ENCODE measurements at regions not wholly inside any gene's neighbourhood (a gene's known extent, or its start where the extent isn't known, plus 50 kb on each side); places are given as distances from the start of the nearest gene placed in this dataset.

DNA sequence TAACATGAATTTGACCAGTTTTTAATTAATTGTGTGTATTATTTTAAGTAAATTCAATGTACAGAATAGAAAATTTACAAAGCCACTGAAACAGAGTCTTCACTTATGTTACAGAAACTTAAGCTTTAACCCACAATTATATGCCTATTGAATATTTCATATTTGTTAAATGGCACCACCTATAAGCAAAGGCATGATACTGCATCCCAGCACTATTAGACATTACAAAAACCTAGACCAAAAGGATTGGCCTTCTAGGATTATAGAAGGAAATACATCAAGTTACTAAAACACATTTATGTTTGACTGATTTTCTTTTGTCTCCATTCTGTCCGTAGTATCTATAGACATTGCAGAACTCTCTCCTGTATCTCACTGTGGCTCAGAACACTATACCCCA is 578.1 kb downstream of the AJAP1 start:
- Mint-ChIP-seq H3K4me3 (no peak overlapping the region), H3K27me3 (ENCODE audit: low read depth) (peaks cover 6% of the 10 kb centered on the region), H3K4me1 (ENCODE audit: low read depth) (peaks cover 2% of the 10 kb centered on the region), H3K36me3 (ENCODE audit: insufficient read depth) (no peaks in the 10 kb centered on the region), H3K9me3 (peaks cover 6% of the 10 kb centered on the region)
- DNase-seq (no peak), ATAC-seq (no peak)

GRCh38 chr1:5231541-5232315 is 577.3 kb downstream of the AJAP1 start:
- peaks cover 2% of the 10 kb centered on the region for H3K4me1 Mint-ChIP-seq (ENCODE audit: low read depth)
- peaks cover 6% of the 10 kb centered on the region for H3K27me3 Mint-ChIP-seq (ENCODE audit: low read depth)
- H3K4me3 Mint-ChIP-seq = no peak overlapping the region
- peaks cover 6% of the 10 kb centered on the region for H3K9me3 Mint-ChIP-seq
- DNase-seq (no peak), ATAC-seq (no peak)
- H3K36me3 Mint-ChIP-seq (ENCODE audit: insufficient read depth) = no peaks in the 10 kb centered on the region

DNA sequence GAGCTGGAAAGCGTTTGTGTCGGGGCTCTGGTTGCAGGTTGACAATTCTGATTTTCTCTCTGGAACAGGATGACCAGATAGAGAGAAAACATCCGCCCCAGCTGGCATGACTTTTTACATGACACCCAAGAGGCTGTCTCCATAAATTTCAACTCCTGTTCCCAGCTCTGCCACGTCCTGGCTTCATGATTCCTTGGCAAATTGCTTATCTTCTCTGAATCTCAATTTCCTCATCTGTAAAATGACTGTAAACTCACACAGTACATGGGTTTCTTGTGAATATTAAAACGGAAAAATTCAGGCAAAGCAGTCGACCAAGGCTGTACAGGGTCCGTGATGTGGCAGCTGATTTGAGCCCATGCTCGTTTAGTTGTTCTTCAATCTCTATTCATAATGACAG is 572.7 kb downstream of the AJAP1 start:
- Mint-ChIP-seq H3K27me3 (ENCODE audit: low read depth) (peaks cover 4% of the 10 kb centered on the region), H3K4me1 (ENCODE audit: low read depth) (no peaks in the 10 kb centered on the region), H3K36me3 (ENCODE audit: insufficient read depth) (no peaks in the 10 kb centered on the region), H3K4me3 (no peak overlapping the region), H3K9me3 (no peaks in the 10 kb centered on the region)
- ATAC-seq = no peak
- no peak for DNase-seq

- Mint-ChIP-seq H3K9me3 (no peaks in the 10 kb centered on the region), H3K4me1 (ENCODE audit: low read depth) (no peaks in the 10 kb centered on the region), H3K4me3 (no peak overlapping the region), H3K36me3 (ENCODE audit: insufficient read depth) (no peaks in the 10 kb centered on the region), H3K27me3 (ENCODE audit: low read depth) (peaks cover 4% of the 10 kb centered on the region)
- DNase-seq (no peak), ATAC-seq (no peak)
These were observed 571.6 kb downstream of the AJAP1 start for GRCh38 chr1:5225707-5226704.

- Mint-ChIP-seq H3K9me3 (no peaks in the 10 kb centered on the region), H3K36me3 (ENCODE audit: insufficient read depth) (no peaks in the 10 kb centered on the region), H3K4me3 (no peak overlapping the region), H3K4me1 (ENCODE audit: low read depth) (no peaks in the 10 kb centered on the region), H3K27me3 (ENCODE audit: low read depth) (peaks cover 7% of the 10 kb centered on the region)
- ATAC-seq = no peak
- DNase-seq = no peak
These were observed 568.8 kb downstream of the AJAP1 start for GRCh38 chr1:5223206-5223605.

- ATAC-seq (no peak), DNase-seq (no peak)
- Mint-ChIP-seq H3K4me1 (ENCODE audit: low read depth) (no peaks in the 10 kb centered on the region), H3K4me3 (no peak overlapping the region), H3K27me3 (ENCODE audit: low read depth) (peaks cover 7% of the 10 kb centered on the region), H3K9me3 (no peaks in the 10 kb centered on the region), H3K36me3 (ENCODE audit: insufficient read depth) (no peaks in the 10 kb centered on the region)
These were observed 568.2 kb downstream of the AJAP1 start for GRCh38 chr1:5222626-5223025.

DNA sequence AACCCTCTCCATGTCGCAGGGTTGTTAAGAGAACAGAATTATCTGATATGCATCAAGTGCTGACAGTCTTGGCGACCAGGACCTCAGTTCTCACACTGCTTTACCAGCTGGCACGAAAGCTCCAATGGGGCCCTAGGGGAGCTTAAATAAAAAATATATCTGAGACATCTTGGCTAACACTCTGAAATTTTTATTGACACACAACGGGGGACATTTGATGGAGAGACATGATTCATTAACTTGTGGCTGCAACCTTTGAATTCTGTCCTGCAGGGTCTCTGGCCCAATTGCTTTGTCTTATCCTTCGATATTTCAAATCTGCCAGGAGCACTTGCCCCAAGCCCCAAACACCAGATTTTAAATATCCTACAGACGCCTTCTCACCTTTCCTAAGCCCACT is 567.0 kb downstream of the AJAP1 start:
- H3K4me3 Mint-ChIP-seq = no peak overlapping the region
- no peaks in the 10 kb centered on the region for H3K9me3 Mint-ChIP-seq
- no peak for DNase-seq
- H3K27me3 Mint-ChIP-seq (ENCODE audit: low read depth) = peaks cover 7% of the 10 kb centered on the region
- no peaks in the 10 kb centered on the region for H3K4me1 Mint-ChIP-seq (ENCODE audit: low read depth)
- no peak for ATAC-seq
- H3K36me3 Mint-ChIP-seq (ENCODE audit: insufficient read depth) = no peaks in the 10 kb centered on the region

DNA sequence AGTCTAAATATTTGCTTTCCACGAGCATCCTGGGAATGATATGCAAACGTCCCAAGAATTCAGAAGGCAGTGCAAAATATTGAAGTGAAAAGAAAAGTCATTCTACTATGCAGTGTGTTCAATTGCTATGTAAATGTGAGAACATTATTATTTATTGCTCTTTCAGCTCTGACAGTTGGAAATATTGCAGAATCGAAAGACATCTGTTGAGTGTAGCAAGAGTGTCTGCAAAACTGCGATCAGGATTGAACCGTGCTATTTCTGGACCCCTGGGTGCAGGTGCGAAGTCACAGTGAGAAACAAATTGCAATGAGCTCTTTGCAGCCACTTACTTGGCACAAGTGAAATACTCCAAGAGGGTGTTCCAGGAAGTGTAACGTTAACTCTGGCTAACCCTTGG is 566.4 kb downstream of the AJAP1 start:
- ATAC-seq (no peak), DNase-seq (no peak)
- no peak overlapping the region for H3K4me3 Mint-ChIP-seq
- no peaks in the 10 kb centered on the region for H3K36me3 Mint-ChIP-seq (ENCODE audit: insufficient read depth)
- H3K27me3 Mint-ChIP-seq (ENCODE audit: low read depth) = peaks cover 5% of the 10 kb centered on the region
- H3K4me1 Mint-ChIP-seq (ENCODE audit: low read depth) = no peaks in the 10 kb centered on the region
- H3K9me3 Mint-ChIP-seq = no peaks in the 10 kb centered on the region

- DNase-seq (no peak), ATAC-seq (no peak)
- Mint-ChIP-seq H3K27me3 (ENCODE audit: low read depth) (peaks cover 5% of the 10 kb centered on the region), H3K36me3 (ENCODE audit: insufficient read depth) (no peaks in the 10 kb centered on the region), H3K4me1 (ENCODE audit: low read depth) (no peaks in the 10 kb centered on the region), H3K4me3 (no peak overlapping the region), H3K9me3 (no peaks in the 10 kb centered on the region)
These were observed 566.0 kb downstream of the AJAP1 start for GRCh38 chr1:5220421-5220820.

DNA sequence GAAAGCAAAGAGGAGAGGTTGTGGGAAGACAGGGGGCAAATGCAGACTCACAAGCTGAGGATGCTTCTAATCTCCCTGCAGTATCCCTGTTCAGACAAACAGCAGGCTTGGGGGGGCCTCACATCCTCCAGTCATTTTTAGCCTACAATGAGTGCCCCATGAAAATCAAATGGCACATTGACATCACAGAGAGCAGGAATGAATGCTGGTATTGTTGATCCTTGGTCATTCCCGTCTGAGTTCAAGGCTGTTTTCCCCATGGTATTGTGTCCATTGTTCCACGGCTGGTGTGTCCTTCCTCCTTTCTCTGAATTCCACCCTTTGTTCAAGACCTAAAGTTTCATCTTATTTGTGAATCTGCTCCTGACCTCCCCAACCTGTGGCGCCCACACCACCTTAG is 545.6 kb downstream of the AJAP1 start:
- DNase-seq = no peak
- H3K4me1 Mint-ChIP-seq (ENCODE audit: low read depth) = no peaks in the 10 kb centered on the region
- no peak overlapping the region for H3K4me3 Mint-ChIP-seq
- H3K36me3 Mint-ChIP-seq (ENCODE audit: insufficient read depth) = no peaks in the 10 kb centered on the region
- H3K9me3 Mint-ChIP-seq = no peaks in the 10 kb centered on the region
- peaks cover 4% of the 10 kb centered on the region for H3K27me3 Mint-ChIP-seq (ENCODE audit: low read depth)
- ATAC-seq = no peak

- Mint-ChIP-seq H3K36me3 (ENCODE audit: insufficient read depth) (no peaks in the 10 kb centered on the region), H3K27me3 (ENCODE audit: low read depth) (peaks cover 4% of the 10 kb centered on the region), H3K4me3 (no peak overlapping the region), H3K4me1 (ENCODE audit: low read depth) (no peaks in the 10 kb centered on the region), H3K9me3 (no peaks in the 10 kb centered on the region)
- DNase-seq (no peak), ATAC-seq (no peak)
These were observed 543.9 kb downstream of the AJAP1 start for GRCh38 chr1:5198328-5198727.

- Mint-ChIP-seq H3K9me3 (no peaks in the 10 kb centered on the region), H3K4me3 (no peak overlapping the region), H3K27me3 (ENCODE audit: low read depth) (no peaks in the 10 kb centered on the region), H3K4me1 (ENCODE audit: low read depth) (no peaks in the 10 kb centered on the region), H3K36me3 (ENCODE audit: insufficient read depth) (no peaks in the 10 kb centered on the region)
- DNase-seq (no peak), ATAC-seq (no peak)
These were observed 537.1 kb downstream of the AJAP1 start for GRCh38 chr1:5191470-5191869.

DNA sequence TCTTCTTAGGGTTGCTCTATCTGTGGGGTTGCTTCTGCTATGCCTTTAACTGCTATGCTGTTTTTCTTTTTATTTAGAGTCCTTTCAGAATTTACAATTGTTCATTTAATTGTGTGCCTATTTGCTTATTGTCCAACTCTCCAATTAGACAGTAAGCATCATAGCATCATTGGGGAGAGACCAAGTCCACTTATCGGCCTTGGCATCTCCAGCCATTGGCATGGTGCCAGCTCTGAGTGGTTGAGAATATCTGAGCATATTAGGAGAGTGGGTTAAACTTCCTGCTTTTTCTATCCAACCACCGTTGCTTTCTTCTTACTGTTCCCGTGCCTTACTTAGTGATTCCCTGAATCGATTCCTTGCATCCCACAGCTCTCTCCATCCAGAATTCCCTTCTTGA is 535.0 kb downstream of the AJAP1 start:
- no peak overlapping the region for H3K4me3 Mint-ChIP-seq
- H3K9me3 Mint-ChIP-seq = no peaks in the 10 kb centered on the region
- ATAC-seq (no peak), DNase-seq (no peak)
- no peaks in the 10 kb centered on the region for H3K27me3 Mint-ChIP-seq (ENCODE audit: low read depth)
- H3K36me3 Mint-ChIP-seq (ENCODE audit: insufficient read depth) = no peaks in the 10 kb centered on the region
- H3K4me1 Mint-ChIP-seq (ENCODE audit: low read depth) = no peaks in the 10 kb centered on the region

DNA sequence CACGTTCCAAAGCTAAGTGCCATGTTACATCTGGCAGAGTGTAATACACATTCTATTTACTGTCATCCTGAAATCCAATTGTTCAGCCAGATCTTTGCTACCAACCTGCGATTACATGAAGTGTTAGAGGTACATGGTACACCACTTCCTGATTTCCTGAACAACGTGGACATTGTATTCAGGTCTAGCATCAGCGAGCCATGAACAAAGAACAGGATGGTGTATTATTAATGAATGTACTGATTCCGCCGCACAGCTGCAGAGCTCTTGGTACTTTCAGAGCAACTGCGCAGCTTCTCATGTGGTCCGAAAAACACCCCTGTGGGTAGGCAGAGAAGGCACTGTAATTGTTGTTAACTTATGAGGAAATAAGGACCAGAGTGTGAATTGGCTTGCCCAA is 511.4 kb downstream of the AJAP1 start:
- peaks cover 3% of the 10 kb centered on the region for H3K27me3 Mint-ChIP-seq (ENCODE audit: low read depth)
- DNase-seq (no peak), ATAC-seq (no peak)
- H3K4me1 Mint-ChIP-seq (ENCODE audit: low read depth) = no peaks in the 10 kb centered on the region
- H3K4me3 Mint-ChIP-seq = no peak overlapping the region
- H3K9me3 Mint-ChIP-seq = no peaks in the 10 kb centered on the region
- H3K36me3 Mint-ChIP-seq (ENCODE audit: insufficient read depth) = no peaks in the 10 kb centered on the region

- peak; percentile 30 to 41 for ATAC-seq
- Mint-ChIP-seq H3K4me1 (ENCODE audit: low read depth) (no peaks in the 10 kb centered on the region), H3K9me3 (no peaks in the 10 kb centered on the region), H3K27me3 (ENCODE audit: low read depth) (peaks cover 3% of the 10 kb centered on the region), H3K36me3 (ENCODE audit: insufficient read depth) (no peaks in the 10 kb centered on the region), H3K4me3 (no peak overlapping the region)
- no peak for DNase-seq
These were observed 509.7 kb downstream of the AJAP1 start for GRCh38 chr1:5164158-5164557.

Measured in activated T-cell treated with anti-CD3 and anti-CD28 coated beads, Interleukin-2, amount 50 U/mL, for 4 hours (primary cell).